ENCODE measurements at regions not wholly inside any gene's neighbourhood (a gene's known extent, or its start where the extent isn't known, plus 50 kb on each side); places are given as distances from the start of the nearest gene placed in this dataset.

GRCh38 chr20:20933142-20933958 is 172.8 kb downstream of the LINC00237 start:
- DNase-seq = no peak

- DNase-seq = no peak
Observed at GRCh38 chr20:20932156-20932555, 174.0 kb downstream of the LINC00237 start.

- DNase-seq = no peak
Observed at GRCh38 chr20:20931632-20932031, 174.5 kb downstream of the LINC00237 start.

GRCh38 chr20:20931024-20931423 is 175.1 kb downstream of the LINC00237 start:
- no peak for DNase-seq

GRCh38 chr20:20930500-20930899 is 175.7 kb downstream of the LINC00237 start:
- no peak for DNase-seq

- DNase-seq = no peak
Observed at GRCh38 chr20:20929341-20929740, 176.8 kb downstream of the LINC00237 start.

GRCh38 chr20:20926222-20926905 is 179.8 kb downstream of the LINC00237 start:
- no peak for DNase-seq

- DNase-seq = no peak
Observed at GRCh38 chr20:20920433-20920832, 185.7 kb downstream of the LINC00237 start.

GRCh38 chr20:20915844-20916243 is 190.3 kb downstream of the LINC00237 start:
- no peak for DNase-seq

- DNase-seq = no peak
Observed at GRCh38 chr20:20904501-20904831, 192.0 kb upstream of the RALGAPA2 start.

- no peak for DNase-seq
Observed at GRCh38 chr20:20903773-20904500, 191.5 kb upstream of the RALGAPA2 start.

GRCh38 chr20:20897922-20898321 is 185.5 kb upstream of the RALGAPA2 start:
- DNase-seq = no peak

- DNase-seq = no peak
Observed at GRCh38 chr20:20897145-20897544, 184.7 kb upstream of the RALGAPA2 start.

- DNase-seq = no peak
Observed at GRCh38 chr20:20896606-20897005, 184.2 kb upstream of the RALGAPA2 start.

- DNase-seq = no peak
Observed at GRCh38 chr20:20895537-20895936, 183.1 kb upstream of the RALGAPA2 start.

- DNase-seq = no peak
Observed at GRCh38 chr20:20894753-20895152, 182.3 kb upstream of the RALGAPA2 start.

GRCh38 chr20:20894280-20894679 is 181.8 kb upstream of the RALGAPA2 start:
- DNase-seq = no peak

- no peak for DNase-seq
Observed at GRCh38 chr20:20892328-20892727, 179.9 kb upstream of the RALGAPA2 start.

- DNase-seq = no peak
Observed at GRCh38 chr20:20890751-20891150, 178.3 kb upstream of the RALGAPA2 start.

GRCh38 chr20:20888936-20889335 is 176.5 kb upstream of the RALGAPA2 start:
- no peak for DNase-seq

GRCh38 chr20:20888266-20888656 is 175.8 kb upstream of the RALGAPA2 start:
- no peak for DNase-seq

GRCh38 chr20:20887593-20888265 is 175.3 kb upstream of the RALGAPA2 start:
- no peak for DNase-seq

GRCh38 chr20:20881808-20882207 is 169.4 kb upstream of the RALGAPA2 start:
- DNase-seq = no peak
